ENCODE measurements at regions not wholly inside any gene's neighbourhood (a gene's known extent, or its start where the extent isn't known, plus 50 kb on each side); places are given as distances from the start of the nearest gene placed in this dataset.

DNA sequence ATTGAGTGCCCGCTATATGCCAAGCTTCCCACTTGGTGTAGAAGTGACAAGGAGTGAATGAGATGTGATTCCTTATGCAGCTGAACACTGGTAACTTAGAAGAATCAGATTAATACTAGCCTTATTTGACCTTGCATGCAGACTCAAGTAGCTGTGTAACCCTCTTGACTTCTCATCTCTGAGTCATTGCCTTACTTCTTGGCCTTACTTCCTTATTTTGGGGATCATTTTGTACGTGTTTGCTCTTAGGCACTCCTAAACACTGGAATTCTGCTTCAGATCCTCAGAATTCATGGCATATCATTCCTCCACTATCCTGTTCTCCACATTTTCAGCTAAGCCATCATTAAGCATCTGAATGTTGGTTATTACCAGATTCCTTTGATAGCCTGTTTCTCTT, 948.9 kb upstream of the ARRDC3 start:
- no peaks in the 10 kb centered on the region for H3K27me3 ChIP-seq (replicated peaks in 1 of 7)
- H3K27ac ChIP-seq: no peak overlapping the region
- TF ChIP-seq POLR2A (IDR thresholded peaks at IDR 0.05) (no peak), POLR2AphosphoS5 (IDR thresholded peaks at IDR 0.05) (no peak)
- TF ChIP-seq, protein P1, sequence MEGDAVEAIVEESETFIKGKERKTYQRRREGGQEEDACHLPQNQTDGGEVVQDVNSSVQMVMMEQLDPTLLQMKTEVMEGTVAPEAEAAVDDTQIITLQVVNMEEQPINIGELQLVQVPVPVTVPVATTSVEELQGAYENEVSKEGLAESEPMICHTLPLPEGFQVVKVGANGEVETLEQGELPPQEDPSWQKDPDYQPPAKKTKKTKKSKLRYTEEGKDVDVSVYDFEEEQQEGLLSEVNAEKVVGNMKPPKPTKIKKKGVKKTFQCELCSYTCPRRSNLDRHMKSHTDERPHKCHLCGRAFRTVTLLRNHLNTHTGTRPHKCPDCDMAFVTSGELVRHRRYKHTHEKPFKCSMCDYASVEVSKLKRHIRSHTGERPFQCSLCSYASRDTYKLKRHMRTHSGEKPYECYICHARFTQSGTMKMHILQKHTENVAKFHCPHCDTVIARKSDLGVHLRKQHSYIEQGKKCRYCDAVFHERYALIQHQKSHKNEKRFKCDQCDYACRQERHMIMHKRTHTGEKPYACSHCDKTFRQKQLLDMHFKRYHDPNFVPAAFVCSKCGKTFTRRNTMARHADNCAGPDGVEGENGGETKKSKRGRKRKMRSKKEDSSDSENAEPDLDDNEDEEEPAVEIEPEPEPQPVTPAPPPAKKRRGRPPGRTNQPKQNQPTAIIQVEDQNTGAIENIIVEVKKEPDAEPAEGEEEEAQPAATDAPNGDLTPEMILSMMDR (IDR thresholded peaks at IDR 0.05 in 8 of 11, conservative IDR thresholded peaks at IDR 0.05 in 3 of 11): no peak
- no peaks in the 10 kb centered on the region for H3K36me3 ChIP-seq
- no peak overlapping the region for H3K4me3 ChIP-seq
- H3K4me1 ChIP-seq: no peaks in the 10 kb centered on the region
- no peaks in the 10 kb centered on the region for H3K9me3 ChIP-seq
- 51 to 56% (median 55%) methylated on average over 2 of the region's 2 CpGs for WGBS, 5 donors
- DNase-seq: no peak
- intact Hi-C loops (cut with DNase I; ENCODE audit: low total_unique reads): no loop called here

DNA sequence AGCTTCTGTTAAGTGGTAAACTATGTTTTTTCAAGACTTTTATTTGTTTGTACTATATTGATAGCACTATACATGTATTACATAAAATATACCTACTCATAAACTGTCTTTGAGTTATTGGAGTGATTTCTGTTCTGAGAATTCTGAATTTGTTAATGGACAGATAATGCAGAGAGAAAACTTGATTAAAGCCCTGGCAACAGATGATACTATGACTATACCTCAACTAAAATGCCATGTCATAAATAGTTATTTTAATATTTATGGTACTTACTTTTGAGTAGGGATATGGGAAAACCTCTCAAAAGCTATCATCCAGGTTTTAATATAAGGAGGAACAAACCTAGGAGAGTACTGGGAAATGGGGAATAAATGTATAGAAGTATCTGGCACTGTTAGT, 947.2 kb upstream of the ARRDC3 start:
- Histone ChIP-seq H3K9me3 (no peaks in the 10 kb centered on the region), H3K4me3 (no peak overlapping the region), H3K27me3 (replicated peaks in 1 of 7) (no peaks in the 10 kb centered on the region), H3K4me1 (no peaks in the 10 kb centered on the region), H3K27ac (no peak overlapping the region), H3K36me3 (no peaks in the 10 kb centered on the region)
- no peak for DNase-seq
- TF ChIP-seq POLR2A (IDR thresholded peaks at IDR 0.05): no peak
- TF ChIP-seq, protein P1 (IDR thresholded peaks at IDR 0.05 in 8 of 11, conservative IDR thresholded peaks at IDR 0.05 in 3 of 11): no peak
- no peak for TF ChIP-seq POLR2AphosphoS5 (IDR thresholded peaks at IDR 0.05)
- intact Hi-C loops (cut with DNase I; ENCODE audit: low total_unique reads): no loop called here

DNA sequence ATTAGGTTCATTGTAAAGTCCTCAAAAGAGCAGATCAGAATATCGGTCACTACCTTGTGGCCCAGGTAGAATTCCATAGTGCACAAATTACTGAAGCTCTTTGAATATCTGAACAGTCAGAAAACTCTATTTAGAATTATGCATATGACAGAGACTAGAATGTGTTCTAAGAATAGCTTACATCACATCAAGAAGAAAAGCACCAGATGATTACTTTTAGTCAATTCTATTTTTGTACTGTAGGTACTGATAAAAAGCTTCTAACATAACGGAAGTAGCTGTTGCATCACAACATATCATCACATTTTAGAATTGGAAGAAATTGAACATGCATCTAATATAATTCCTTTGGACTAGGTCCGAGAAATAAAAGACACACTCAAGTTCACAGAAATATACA, 946.6 kb upstream of the ARRDC3 start:
- Histone ChIP-seq H3K27me3 (replicated peaks in 1 of 7) (no peaks in the 10 kb centered on the region), H3K9me3 (no peaks in the 10 kb centered on the region), H3K36me3 (no peaks in the 10 kb centered on the region), H3K4me3 (no peak overlapping the region), H3K27ac (no peak overlapping the region), H3K4me1 (no peaks in the 10 kb centered on the region)
- no peak for DNase-seq
- no peak for TF ChIP-seq POLR2AphosphoS5 (IDR thresholded peaks at IDR 0.05)
- no peak for TF ChIP-seq POLR2A (IDR thresholded peaks at IDR 0.05)
- TF ChIP-seq, protein P1 (IDR thresholded peaks at IDR 0.05 in 8 of 11, conservative IDR thresholded peaks at IDR 0.05 in 3 of 11): no peak
- 83 to 91% (median 85%) methylated on average over 3 of the region's 3 CpGs for WGBS, 5 donors
- intact Hi-C loops (cut with DNase I; ENCODE audit: low total_unique reads): no loop called here

DNA sequence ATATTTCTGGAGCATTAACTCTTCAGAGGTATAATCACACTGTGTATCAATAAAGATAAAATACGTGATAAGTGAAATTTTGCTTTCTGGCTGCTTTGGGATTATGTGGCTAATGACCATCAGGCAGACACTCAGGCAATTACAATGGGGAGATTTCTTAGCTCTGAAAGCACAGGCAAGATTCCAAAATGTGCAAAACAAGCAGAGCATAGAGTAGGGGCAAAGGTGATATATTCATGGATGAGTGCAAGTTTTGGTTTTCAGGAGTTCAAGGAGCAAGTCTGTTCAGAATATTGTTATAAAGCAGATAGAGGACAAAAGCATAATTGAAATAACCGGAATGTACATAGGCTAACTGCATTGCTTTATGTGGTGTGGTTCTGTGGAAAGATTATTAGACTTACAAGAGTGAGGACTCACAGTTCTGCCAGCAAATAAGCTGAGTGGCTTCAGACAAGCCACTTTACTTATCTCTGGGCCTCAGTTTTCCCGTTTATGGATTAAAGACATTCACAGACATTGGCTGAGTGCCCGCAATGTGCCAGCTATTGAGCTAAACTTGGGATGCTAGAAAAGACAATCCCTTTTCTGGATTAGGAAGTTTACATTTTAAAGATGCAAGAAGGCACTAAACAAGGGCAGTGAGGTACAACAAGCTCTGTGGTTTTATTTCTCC, 945.6 kb upstream of the ARRDC3 start:
- H3K9me3 ChIP-seq: no peaks in the 10 kb centered on the region
- no peaks in the 10 kb centered on the region for H3K4me1 ChIP-seq
- no peaks in the 10 kb centered on the region for H3K36me3 ChIP-seq
- intact Hi-C loops (cut with DNase I; ENCODE audit: low total_unique reads): no loop called here
- TF ChIP-seq POLR2A (IDR thresholded peaks at IDR 0.05) (no peak), POLR2AphosphoS5 (IDR thresholded peaks at IDR 0.05) (no peak)
- TF ChIP-seq, protein P1 (IDR thresholded peaks at IDR 0.05 in 8 of 11, conservative IDR thresholded peaks at IDR 0.05 in 3 of 11): no peak
- no peak overlapping the region for H3K27ac ChIP-seq
- no peak overlapping the region for H3K4me3 ChIP-seq
- DNase-seq: no peak
- H3K27me3 ChIP-seq (replicated peaks in 1 of 7): no peaks in the 10 kb centered on the region
- 75 to 86% (median 77%) methylated on average over 4 of the region's 4 CpGs for WGBS, 5 donors

Data from spleen (tissue), 11 donors.